ENCODE measurements at regions not wholly inside any gene's neighbourhood (a gene's known extent, or its start where the extent isn't known, plus 50 kb on each side); places are given as distances from the start of the nearest gene placed in this dataset.
"Not testable (repeated sequence)": the region's sequence is repeated elsewhere in the genome, so short reads cannot be mapped to it uniquely, and the experiment has no call there.

- not testable (repeated sequence) for TF ChIP-seq CTCF, POLR2A (IDR thresholded peaks at IDR 0.05)
These were observed 373.8 kb upstream of the FRG1 start for GRCh38 chr4:189566900-189567299.
